ENCODE measurements at regions not wholly inside any gene's neighbourhood (a gene's known extent, or its start where the extent isn't known, plus 50 kb on each side); places are given as distances from the start of the nearest gene placed in this dataset.

GRCh38 chr10:80870282-80870681 is 332.6 kb downstream of the SH2D4B start:
- no peak for DNase-seq

- DNase-seq, result no peak
These were observed 333.4 kb downstream of the SH2D4B start for GRCh38 chr10:80871083-80871482.

- no peak for DNase-seq
These were observed 340.6 kb downstream of the SH2D4B start for GRCh38 chr10:80878330-80878729.

- DNase-seq, result no peak
These were observed 352.4 kb downstream of the SH2D4B start for GRCh38 chr10:80890146-80890545.

- DNase-seq, result no peak
These were observed 355.6 kb downstream of the SH2D4B start for GRCh38 chr10:80893256-80893655.

GRCh38 chr10:80894311-80894791 is 356.6 kb downstream of the SH2D4B start:
- no peak for DNase-seq

GRCh38 chr10:80894797-80895467 is 357.2 kb downstream of the SH2D4B start:
- DNase-seq, result no peak

GRCh38 chr10:80896076-80896475 is 358.4 kb downstream of the SH2D4B start:
- no peak for DNase-seq

GRCh38 chr10:80896959-80897358 is 359.3 kb downstream of the SH2D4B start:
- DNase-seq, result no peak

- no peak for DNase-seq
These were observed 363.0 kb downstream of the SH2D4B start for GRCh38 chr10:80900661-80901060.

GRCh38 chr10:80908611-80909010 is 370.9 kb downstream of the SH2D4B start:
- no peak for DNase-seq

- DNase-seq, result no peak
These were observed 371.6 kb downstream of the SH2D4B start for GRCh38 chr10:80909254-80909653.

- no peak for DNase-seq
These were observed 379.9 kb downstream of the SH2D4B start for GRCh38 chr10:80917636-80918035.

- DNase-seq, result no peak
These were observed 383.3 kb downstream of the SH2D4B start for GRCh38 chr10:80921032-80921431.

GRCh38 chr10:80924063-80924952 is 386.6 kb downstream of the SH2D4B start:
- no peak for DNase-seq

- no peak for DNase-seq
These were observed 389.8 kb downstream of the SH2D4B start for GRCh38 chr10:80927419-80928078.

GRCh38 chr10:80938903-80939302 is 401.2 kb downstream of the SH2D4B start:
- DNase-seq, result no peak

- DNase-seq, result no peak
These were observed 407.7 kb downstream of the SH2D4B start for GRCh38 chr10:80945264-80945880.

- no peak for DNase-seq
These were observed 408.4 kb downstream of the SH2D4B start for GRCh38 chr10:80946073-80946472.

- DNase-seq, result no peak
These were observed 409.4 kb downstream of the SH2D4B start for GRCh38 chr10:80946957-80947726.

- DNase-seq, result no peak
These were observed 412.1 kb downstream of the SH2D4B start for GRCh38 chr10:80949785-80950184.

GRCh38 chr10:80952436-80952835 is 414.7 kb downstream of the SH2D4B start:
- no peak for DNase-seq

Measured in activated T-cell treated with anti-CD3 and anti-CD28 coated beads, Interleukin-2, amount 50 U/mL, for 1 hour (primary cell).